Loucy (cell line): ENCODE measurements at regions not wholly inside any gene's neighbourhood (a gene's known extent, or its start where the extent isn't known, plus 50 kb on each side); places are given as distances from the start of the nearest gene placed in this dataset.

ENCODE experiments used
- H2AFZ ChIP-seq: fragments of 200-600 bp; sonication (generic); 2 replicates; pipeline ENCODE4 v1.6.0; 2016; ENCODE audit warnings: antibody characterized with exemption, mild to moderate bottlenecking, low read length, moderate library complexity
- H3F3A ChIP-seq: fragments of 200-600 bp; 2 replicates; pipeline ENCODE4 v1.6.0; 2016; ENCODE audit warnings: antibody characterized with exemption, low read depth, mild to moderate bottlenecking
- H3K27me3 ChIP-seq: fragments of 200-600 bp; sonication (generic); 2 replicates; pipeline ENCODE4 v1.6.1; 2014; ENCODE audit warnings: low read length, mild to moderate bottlenecking; ENCODE audit not compliant: insufficient read depth, poor library complexity, severe bottlenecking
- H3K36me3 ChIP-seq: fragments of 200-600 bp; sonication (generic); 2 replicates; pipeline ENCODE4 v1.6.1; 2016; ENCODE audit warnings: low read length; ENCODE audit not compliant: insufficient read depth
- H3K4me1 ChIP-seq: fragments of 200-600 bp; sonication (generic); 2 replicates; pipeline ENCODE4 v1.5.1; 2014; ENCODE audit warnings: low read length, mild to moderate bottlenecking; ENCODE audit not compliant: insufficient read depth, poor library complexity, severe bottlenecking
- H3K4me2 ChIP-seq: fragments of 200-600 bp; sonication (generic); 2 replicates; pipeline ENCODE4 v1.6.0; 2014; ENCODE audit warnings: antibody characterized with exemption, low read length, low read depth, mild to moderate bottlenecking; ENCODE audit not compliant: poor library complexity, severe bottlenecking
- H3K4me3 ChIP-seq: fragments of 200-600 bp; sonication (generic); 2 replicates; pipeline ENCODE4 v1.5.1; 2014; ENCODE audit warnings: low read length, mild to moderate bottlenecking, mixed read lengths; ENCODE audit not compliant: poor library complexity, severe bottlenecking
- H3K79me2 ChIP-seq: fragments of 200-600 bp; sonication (generic); 2 replicates; pipeline ENCODE4 v1.6.1; 2014; ENCODE audit warnings: low read length; ENCODE audit not compliant: insufficient read depth
- H3K9ac ChIP-seq: fragments of 200-600 bp; sonication (generic); 2 replicates; pipeline ENCODE4 v1.6.0; 2014; ENCODE audit warnings: mild to moderate bottlenecking, low read depth, low read length, moderate library complexity; ENCODE audit not compliant: poor library complexity, severe bottlenecking
- H3K9me2 ChIP-seq: fragments of 200-600 bp; sonication (generic); replicated peaks from 2 replicates; pipeline ENCODE4 v1.6.1; 2016; ENCODE audit warnings: low read depth, low read length, mixed read lengths
- H3K9me3 ChIP-seq: fragments of 200-600 bp; sonication (generic); 2 replicates; pipeline ENCODE4 v1.6.1; 2014; ENCODE audit warnings: mild to moderate bottlenecking, antibody characterized with exemption, low read length, low read depth; ENCODE audit not compliant: insufficient read depth
- H4K20me1 ChIP-seq: fragments of 200-600 bp; sonication (generic); 2 replicates; pipeline ENCODE4 v1.6.0; 2014; ENCODE audit warnings: antibody characterized with exemption, low read length, mild to moderate bottlenecking; ENCODE audit not compliant: insufficient read depth, poor library complexity, severe bottlenecking
- CTCF ChIP-seq: fragments of 200-600 bp; sonication (generic); conservative IDR thresholded peaks from 2 replicates; pipeline ENCODE4 v1.5.1; 2014; ENCODE audit warnings: mild to moderate bottlenecking, antibody characterized with exemption, low read length
- EZH2phosphoT487 ChIP-seq: fragments of 200-600 bp; IDR thresholded peaks from 2 replicates; pipeline ENCODE4 v1.6.1; 2018; ENCODE audit warnings: antibody characterized with exemption, mild to moderate bottlenecking, moderate library complexity, borderline replicate concordance

GRCh38 chr1:73770109-73770905, 427.7 kb downstream of the LRRIQ3 start:
- no peak overlapping the region for H3K9ac ChIP-seq
- no peak overlapping the region for H3K4me2 ChIP-seq
- H3K9me3 ChIP-seq: no peaks in the 10 kb centered on the region
- H3K36me3 ChIP-seq: no peaks in the 10 kb centered on the region
- H3K4me1 ChIP-seq: no peaks in the 10 kb centered on the region
- no peaks in the 10 kb centered on the region for H3F3A ChIP-seq
- no peak overlapping the region for H3K4me3 ChIP-seq
- no peaks in the 10 kb centered on the region for H3K79me2 ChIP-seq
- no peaks in the 10 kb centered on the region for H3K9me2 ChIP-seq
- H3K27me3 ChIP-seq: no peaks in the 10 kb centered on the region
- no peak for TF ChIP-seq CTCF
- no peak for TF ChIP-seq EZH2phosphoT487
- no peaks in the 10 kb centered on the region for H4K20me1 ChIP-seq
- no peak overlapping the region for H2AFZ ChIP-seq

GRCh38 chr1:73766786-73767348, 431.1 kb downstream of the LRRIQ3 start:
- Histone ChIP-seq H3K79me2 (no peaks in the 10 kb centered on the region), H3K9me3 (no peaks in the 10 kb centered on the region), H3F3A (no peaks in the 10 kb centered on the region), H3K9ac (no peak overlapping the region), H3K4me2 (no peak overlapping the region), H3K27me3 (no peaks in the 10 kb centered on the region), H4K20me1 (no peaks in the 10 kb centered on the region), H3K4me3 (no peak overlapping the region), H3K4me1 (no peaks in the 10 kb centered on the region), H3K9me2 (no peaks in the 10 kb centered on the region), H2AFZ (no peak overlapping the region), H3K36me3 (no peaks in the 10 kb centered on the region)
- no peak for TF ChIP-seq EZH2phosphoT487
- TF ChIP-seq CTCF: no peak

- Histone ChIP-seq H3K9me2 (no peaks in the 10 kb centered on the region), H3K27me3 (no peaks in the 10 kb centered on the region), H3F3A (no peaks in the 10 kb centered on the region), H3K79me2 (no peaks in the 10 kb centered on the region), H3K9ac (no peak overlapping the region), H3K4me3 (no peak overlapping the region), H2AFZ (no peak overlapping the region), H4K20me1 (no peaks in the 10 kb centered on the region), H3K9me3 (no peaks in the 10 kb centered on the region), H3K4me2 (no peak overlapping the region), H3K36me3 (no peaks in the 10 kb centered on the region), H3K4me1 (no peaks in the 10 kb centered on the region)
- TF ChIP-seq EZH2phosphoT487: no peak
- TF ChIP-seq CTCF: no peak
Observed at GRCh38 chr1:73765551-73766233, 432.3 kb downstream of the LRRIQ3 start.
